Natural killer cell (primary cell): ENCODE measurements at regions not wholly inside any gene's neighbourhood (a gene's known extent, or its start where the extent isn't known, plus 50 kb on each side); places are given as distances from the start of the nearest gene placed in this dataset.
"Not testable (repeated sequence)": the region's sequence is repeated elsewhere in the genome, so short reads cannot be mapped to it uniquely, and the experiment has no call there.

ENCODE experiments used
- ATAC-seq, 3 donors: fragments of 150-1000 bp in 2 of 3; fragments of 200-7000 bp in 1 of 3; cut with Tn5 transposase; 1 replicate in 1 of 3; 2 replicates in 2 of 3; pipeline ENCODE4 v1.10.0; 2021; ENCODE audit warnings: mild to moderate bottlenecking in 2 of 3, moderate library complexity in 2 of 3
- DNase-seq, 2 donors: peaks; one replicate each; pipeline versions ENCODE4 v3.0.0 to v3.0.0-alpha.2; 2013 to 2021; ENCODE audit warnings: mixed read lengths in 1 of 2
- H3K27ac ChIP-seq: one replicate; pipeline ENCODE4 v1.5.1; 2013; ENCODE audit warnings: mild to moderate bottlenecking, low read length
- H3K27me3 ChIP-seq: one replicate; pipeline ENCODE4 v1.6.1; 2013; ENCODE audit warnings: low read length; ENCODE audit not compliant: control insufficient read depth, insufficient read depth
- H3K36me3 ChIP-seq: one replicate; pipeline ENCODE4 v1.6.1; 2013; ENCODE audit warnings: low read length; ENCODE audit not compliant: control insufficient read depth, insufficient read depth
- H3K4me1 ChIP-seq: one replicate; pipeline ENCODE4 v1.6.1; 2013; ENCODE audit warnings: low read length; ENCODE audit not compliant: control insufficient read depth, insufficient read depth
- H3K4me3 ChIP-seq: one replicate; pipeline ENCODE4 v1.5.1; 2013; ENCODE audit warnings: low read length
- H3K9me3 ChIP-seq: one replicate; pipeline ENCODE4 v1.6.1; 2013; ENCODE audit warnings: low read length; ENCODE audit not compliant: control insufficient read depth, insufficient read depth
- H3K27ac Mint-ChIP-seq, 2 donors: one replicate each; pipeline ENCODE4 v1.8.0; 2022; ENCODE audit warnings: mild to moderate bottlenecking in 2 of 2, mixed read lengths in 2 of 2, moderate library complexity in 1 of 2
- H3K27me3 Mint-ChIP-seq, 2 donors: one replicate each; pipeline ENCODE4 v1.8.0; 2022; ENCODE audit warnings: low read depth in 2 of 2, mixed read lengths in 2 of 2
- H3K36me3 Mint-ChIP-seq: one replicate; pipeline ENCODE4 v1.8.0; 2022; ENCODE audit warnings: mixed read lengths
- H3K4me1 Mint-ChIP-seq, 2 donors: one replicate each; pipeline ENCODE4 v1.8.0; 2022; ENCODE audit warnings: mixed read lengths in 2 of 2
- H3K4me3 Mint-ChIP-seq: one replicate; pipeline ENCODE4 v1.8.0; 2022; ENCODE audit warnings: mild to moderate bottlenecking, moderate library complexity, mixed read lengths
- H3K9me3 Mint-ChIP-seq, 2 donors: one replicate each; pipeline ENCODE4 v1.8.0; 2022; ENCODE audit warnings: mixed read lengths in 2 of 2
- CTCF ChIP-seq: fragments of 200-600 bp; IDR thresholded peaks from one replicate; pipeline ENCODE4 v1.8.0; 2022; ENCODE audit warnings: antibody characterized with exemption
- WGBS: methylation state at CpG from one replicate; pipeline ENCODE4 v1.1.7; 2013; ENCODE audit warnings: missing lambda C conversion rate; ENCODE audit not compliant: insufficient coverage; 5-methylcytosine and 5-hydroxymethylcytosine counted together
- intact Hi-C: fragments of 100-400 bp; cut with micrococcal nuclease; formaldehyde crosslinking; loops from one replicate; pipeline ENCODE4 v1.14.2; 2022

- H3K27ac ChIP-seq = no peak overlapping the region
- Mint-ChIP-seq H3K27ac (no peak overlapping the region), H3K9me3 (no peaks in the 10 kb centered on the region), H3K4me1 (no peaks in the 10 kb centered on the region), H3K27me3 (no peaks in the 10 kb centered on the region), H3K4me3 (no peak overlapping the region), H3K36me3 (no peaks in the 10 kb centered on the region)
- ATAC-seq = no peak
- no peaks in the 10 kb centered on the region for H3K36me3 ChIP-seq
- intact Hi-C loops = no loop called here
- no peaks in the 10 kb centered on the region for H3K4me1 ChIP-seq
- no peak for DNase-seq
- WGBS = 88% methylated on average over 12 of the region's 12 CpGs
- no peak overlapping the region for H3K4me3 ChIP-seq
- H3K27me3 ChIP-seq = no peaks in the 10 kb centered on the region
- no peaks in the 10 kb centered on the region for H3K9me3 ChIP-seq
- no peak for TF ChIP-seq CTCF
Observed at GRCh38 chr3:61429106-61429505, 132.3 kb upstream of the PTPRG start.

GRCh38 chr3:61434901-61435300 lies 126.5 kb upstream of the PTPRG start:
- H3K9me3 Mint-ChIP-seq, H3K9me3 ChIP-seq, H3K36me3 Mint-ChIP-seq, H3K27ac ChIP-seq, H3K4me1 Mint-ChIP-seq, H3K4me3 ChIP-seq, H3K27ac Mint-ChIP-seq, H3K4me3 Mint-ChIP-seq, intact Hi-C loops, H3K4me1 ChIP-seq, H3K27me3 Mint-ChIP-seq, ATAC-seq, H3K36me3 ChIP-seq, H3K27me3 ChIP-seq, DNase-seq: not testable (repeated sequence)
- 93% methylated on average over 18 of the region's 28 CpGs for WGBS

GRCh38 chr3:61435361-61435760 lies 126.0 kb upstream of the PTPRG start:
- DNase-seq, H3K27me3 Mint-ChIP-seq, H3K4me3 Mint-ChIP-seq, H3K36me3 ChIP-seq, H3K27ac ChIP-seq, H3K27ac Mint-ChIP-seq, H3K36me3 Mint-ChIP-seq, intact Hi-C loops, H3K4me1 Mint-ChIP-seq, H3K9me3 Mint-ChIP-seq, H3K4me1 ChIP-seq, H3K27me3 ChIP-seq, ATAC-seq, H3K9me3 ChIP-seq, H3K4me3 ChIP-seq: not testable (repeated sequence)
- WGBS = 98% methylated on average over 17 of the region's 20 CpGs

GRCh38 chr3:61438253-61439121 lies 122.9 kb upstream of the PTPRG start:
- Mint-ChIP-seq H3K27me3 (no peaks in the 10 kb centered on the region), H3K4me1 (no peaks in the 10 kb centered on the region), H3K27ac (no peak overlapping the region), H3K4me3 (no peak overlapping the region), H3K36me3 (no peaks in the 10 kb centered on the region), H3K9me3 (peaks cover 0 to 2% of the 10 kb centered on the region in 2 donors)
- H3K36me3 ChIP-seq = no peaks in the 10 kb centered on the region
- intact Hi-C loops = no loop called here
- H3K9me3 ChIP-seq = no peaks in the 10 kb centered on the region
- H3K4me3 ChIP-seq = no peak overlapping the region
- TF ChIP-seq CTCF = no peak
- no peak for ATAC-seq
- DNase-seq = no peak
- H3K27ac ChIP-seq = no peak overlapping the region
- no peaks in the 10 kb centered on the region for H3K4me1 ChIP-seq
- 85% methylated on average over 3 of the region's 3 CpGs for WGBS
- H3K27me3 ChIP-seq = no peaks in the 10 kb centered on the region
